Fibroblast of mammary gland (primary cell): ENCODE measurements at regions not wholly inside any gene's neighbourhood (a gene's known extent, or its start where the extent isn't known, plus 50 kb on each side); places are given as distances from the start of the nearest gene placed in this dataset.

Experiments used
- DNase-seq: peaks from one replicate; pipeline ENCODE4 v3.0.0-alpha.2; 2010; ENCODE audit warnings: low read depth
- H3K4me3 ChIP-seq: 2 replicates; pipeline ENCODE4 v1.5.1; 2011; ENCODE audit warnings: low read depth, mild to moderate bottlenecking, low read length, moderate library complexity; ENCODE audit not compliant: control insufficient read depth
- TF ChIP-seq, protein P1 (sequence below): conservative IDR thresholded peaks from 2 replicates; pipeline ENCODE4 v1.5.1; 2011; ENCODE audit warnings: low read depth, low read length, inconsistent platforms; ENCODE audit not compliant: control insufficient read depth, insufficient read depth

- no peak for DNase-seq
- H3K4me3 ChIP-seq, result no peak overlapping the region
- TF ChIP-seq, protein P1, sequence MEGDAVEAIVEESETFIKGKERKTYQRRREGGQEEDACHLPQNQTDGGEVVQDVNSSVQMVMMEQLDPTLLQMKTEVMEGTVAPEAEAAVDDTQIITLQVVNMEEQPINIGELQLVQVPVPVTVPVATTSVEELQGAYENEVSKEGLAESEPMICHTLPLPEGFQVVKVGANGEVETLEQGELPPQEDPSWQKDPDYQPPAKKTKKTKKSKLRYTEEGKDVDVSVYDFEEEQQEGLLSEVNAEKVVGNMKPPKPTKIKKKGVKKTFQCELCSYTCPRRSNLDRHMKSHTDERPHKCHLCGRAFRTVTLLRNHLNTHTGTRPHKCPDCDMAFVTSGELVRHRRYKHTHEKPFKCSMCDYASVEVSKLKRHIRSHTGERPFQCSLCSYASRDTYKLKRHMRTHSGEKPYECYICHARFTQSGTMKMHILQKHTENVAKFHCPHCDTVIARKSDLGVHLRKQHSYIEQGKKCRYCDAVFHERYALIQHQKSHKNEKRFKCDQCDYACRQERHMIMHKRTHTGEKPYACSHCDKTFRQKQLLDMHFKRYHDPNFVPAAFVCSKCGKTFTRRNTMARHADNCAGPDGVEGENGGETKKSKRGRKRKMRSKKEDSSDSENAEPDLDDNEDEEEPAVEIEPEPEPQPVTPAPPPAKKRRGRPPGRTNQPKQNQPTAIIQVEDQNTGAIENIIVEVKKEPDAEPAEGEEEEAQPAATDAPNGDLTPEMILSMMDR, result no peak
These were observed 185.6 kb downstream of the RTP5 start for GRCh38 chr2:242054881-242055801.

DNA sequence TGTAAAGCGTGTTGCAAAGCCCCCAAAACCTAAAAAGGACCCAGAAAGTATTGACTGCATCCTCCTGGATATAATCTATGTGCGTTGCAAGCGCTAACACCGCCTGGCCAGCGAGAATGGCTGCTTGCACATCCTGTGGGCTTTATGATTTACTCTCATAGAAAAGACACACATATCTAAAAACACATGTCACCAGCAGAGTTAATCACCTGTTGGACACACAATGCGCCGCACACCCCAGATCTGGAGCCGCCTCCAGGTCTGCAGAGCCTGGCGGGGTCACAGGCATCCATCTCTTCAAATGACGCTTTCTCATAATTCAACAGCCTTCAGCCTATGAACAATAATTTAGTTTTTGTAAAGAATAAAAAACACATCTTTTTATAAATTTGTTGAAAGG lies 186.5 kb downstream of the RTP5 start:
- no peak overlapping the region for H3K4me3 ChIP-seq
- TF ChIP-seq, protein P1, result no peak
- DNase-seq, result no peak

GRCh38 chr2:242056785-242057184 lies 187.3 kb downstream of the RTP5 start:
- H3K4me3 ChIP-seq, result no peak overlapping the region
- no peak for DNase-seq
- TF ChIP-seq, protein P1, result no peak

DNA sequence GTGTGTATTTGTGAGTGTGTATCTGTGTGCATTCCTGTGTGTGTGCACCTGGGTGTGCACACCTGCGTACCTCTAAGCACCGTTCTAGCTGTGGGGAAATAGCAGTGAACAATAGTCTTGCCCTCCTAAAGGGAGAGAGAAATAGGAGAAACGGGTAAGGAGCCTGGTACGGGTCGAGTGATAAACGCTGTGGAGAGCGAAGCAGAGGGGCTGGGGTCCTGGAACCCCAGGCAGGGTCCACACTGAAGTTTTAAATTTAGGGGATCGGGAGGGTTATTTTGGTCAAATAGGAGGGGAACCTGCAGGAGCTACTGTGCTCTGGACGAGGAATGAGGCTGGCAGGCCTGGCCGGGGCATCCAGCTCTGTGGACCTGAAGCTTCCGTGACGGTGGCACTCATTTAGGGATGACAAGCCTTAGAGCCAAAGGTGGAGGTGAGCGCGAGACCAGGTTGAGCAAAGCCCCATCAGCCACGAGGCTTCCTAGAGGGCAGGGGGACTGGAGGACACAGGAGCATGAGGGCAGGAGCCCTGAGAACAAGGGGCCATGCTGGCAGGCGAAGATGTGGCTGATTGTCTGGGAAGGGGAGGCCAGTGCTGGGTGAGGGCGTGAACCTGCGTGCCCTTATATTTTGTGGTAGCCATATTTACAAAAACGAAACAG lies 188.0 kb downstream of the RTP5 start:
- TF ChIP-seq, protein P1, result no peak

GRCh38 chr2:242058116-242058680 lies 188.7 kb downstream of the RTP5 start:
- TF ChIP-seq, protein P1, result no peak
- no peak overlapping the region for H3K4me3 ChIP-seq
- no peak for DNase-seq

More for the DNA sequence above, 188.0 kb downstream of the RTP5 start:
- no peak overlapping the region for H3K4me3 ChIP-seq
- no peak for DNase-seq

- TF ChIP-seq, protein P1, result no peak
- H3K4me3 ChIP-seq, result no peak overlapping the region
- no peak for DNase-seq
These were observed 190.0 kb downstream of the RTP5 start for GRCh38 chr2:242059566-242059965.
